ENCODE measurements at regions not wholly inside any gene's neighbourhood (a gene's known extent, or its start where the extent isn't known, plus 50 kb on each side); places are given as distances from the start of the nearest gene placed in this dataset.

DNA sequence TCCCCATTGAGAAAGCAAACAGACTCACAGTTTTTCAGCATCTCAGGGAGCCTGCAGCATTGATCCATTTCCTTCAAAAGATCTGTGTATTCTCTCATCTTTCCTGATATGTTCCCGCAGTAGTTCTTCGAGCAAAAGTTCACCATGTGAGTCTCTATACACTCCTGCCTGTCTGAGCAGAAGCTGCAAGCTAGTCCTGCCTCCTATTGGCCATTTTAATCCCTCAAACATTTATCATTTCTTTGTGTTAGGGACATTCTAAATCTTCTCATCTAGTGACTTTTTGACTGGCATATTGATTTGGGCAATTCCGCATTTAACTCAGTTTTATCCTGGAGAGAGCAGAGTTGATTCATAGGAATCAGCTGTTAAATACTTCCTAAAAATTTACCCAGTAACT, 660.4 kb upstream of the KLF12 start:
- no peaks in the 10 kb centered on the region for H3K36me3 ChIP-seq
- no peak for DNase-seq
- no peaks in the 10 kb centered on the region for H3K9me3 ChIP-seq (ENCODE audit: severe bottlenecking)
- no peaks in the 10 kb centered on the region for H3K27me3 ChIP-seq (ENCODE audit: insufficient read depth, low read depth, severe bottlenecking)
- H3K27ac ChIP-seq = no peak overlapping the region
- TF ChIP-seq, protein P1, sequence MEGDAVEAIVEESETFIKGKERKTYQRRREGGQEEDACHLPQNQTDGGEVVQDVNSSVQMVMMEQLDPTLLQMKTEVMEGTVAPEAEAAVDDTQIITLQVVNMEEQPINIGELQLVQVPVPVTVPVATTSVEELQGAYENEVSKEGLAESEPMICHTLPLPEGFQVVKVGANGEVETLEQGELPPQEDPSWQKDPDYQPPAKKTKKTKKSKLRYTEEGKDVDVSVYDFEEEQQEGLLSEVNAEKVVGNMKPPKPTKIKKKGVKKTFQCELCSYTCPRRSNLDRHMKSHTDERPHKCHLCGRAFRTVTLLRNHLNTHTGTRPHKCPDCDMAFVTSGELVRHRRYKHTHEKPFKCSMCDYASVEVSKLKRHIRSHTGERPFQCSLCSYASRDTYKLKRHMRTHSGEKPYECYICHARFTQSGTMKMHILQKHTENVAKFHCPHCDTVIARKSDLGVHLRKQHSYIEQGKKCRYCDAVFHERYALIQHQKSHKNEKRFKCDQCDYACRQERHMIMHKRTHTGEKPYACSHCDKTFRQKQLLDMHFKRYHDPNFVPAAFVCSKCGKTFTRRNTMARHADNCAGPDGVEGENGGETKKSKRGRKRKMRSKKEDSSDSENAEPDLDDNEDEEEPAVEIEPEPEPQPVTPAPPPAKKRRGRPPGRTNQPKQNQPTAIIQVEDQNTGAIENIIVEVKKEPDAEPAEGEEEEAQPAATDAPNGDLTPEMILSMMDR (IDR thresholded peaks at IDR 0.05; ENCODE audit: low read depth, low read length) = peak; percentile 9; the same call in 1 of the 2 replicates
- no peak overlapping the region for H3K4me3 ChIP-seq (ENCODE audit: low read depth, low read length)

DNA sequence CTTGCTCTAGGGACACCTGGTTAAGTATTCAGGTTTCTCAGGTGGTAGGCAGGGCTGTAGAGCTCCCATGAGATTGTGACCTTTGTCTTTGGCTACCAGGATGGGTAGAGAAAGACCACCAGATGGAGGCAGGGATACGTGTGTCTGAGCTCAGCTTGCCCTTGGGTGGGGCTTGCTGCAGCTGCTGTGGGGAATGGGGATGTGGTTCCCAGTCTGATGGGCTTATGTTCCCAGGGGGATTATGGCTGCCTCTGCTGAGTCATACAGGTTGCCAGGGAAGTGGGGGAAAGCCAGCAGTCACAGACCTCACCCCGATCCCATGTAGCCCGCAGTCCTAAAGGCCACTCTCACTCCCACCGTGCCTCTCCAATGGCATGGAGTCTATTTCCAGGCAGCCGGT, 659.9 kb upstream of the KLF12 start:
- Histone ChIP-seq H3K36me3 (no peaks in the 10 kb centered on the region), H3K27me3 (ENCODE audit: insufficient read depth, low read depth, severe bottlenecking) (no peaks in the 10 kb centered on the region), H3K9me3 (ENCODE audit: severe bottlenecking) (no peaks in the 10 kb centered on the region), H3K4me3 (ENCODE audit: low read depth, low read length) (no peak overlapping the region), H3K27ac (no peak overlapping the region)
- TF ChIP-seq, protein P1 (IDR thresholded peaks at IDR 0.05; ENCODE audit: low read depth, low read length) = no peak
- DNase-seq = peak; percentile 10

DNA sequence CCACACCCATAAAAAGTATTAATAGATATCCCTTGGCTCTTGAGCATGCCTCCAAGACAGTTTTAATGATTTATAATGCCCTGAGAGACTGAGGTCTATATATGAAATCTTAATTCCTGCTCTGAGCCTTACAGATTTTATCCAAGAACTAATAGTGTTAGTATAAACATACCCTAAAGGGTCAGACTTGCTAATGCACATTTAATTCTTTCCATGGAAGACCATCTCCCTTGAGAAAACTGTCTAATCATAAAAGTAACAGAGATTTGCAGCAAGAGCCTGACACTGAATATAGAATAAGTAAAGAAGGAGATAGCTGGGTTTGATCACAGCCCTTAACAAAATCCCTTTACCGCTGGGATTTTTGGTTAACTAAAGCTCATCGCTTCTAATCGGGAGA, 650.8 kb upstream of the KLF12 start:
- Histone ChIP-seq H3K27ac (no peak overlapping the region), H3K9me3 (ENCODE audit: severe bottlenecking) (no peaks in the 10 kb centered on the region), H3K4me3 (ENCODE audit: low read depth, low read length) (no peak overlapping the region), H3K36me3 (no peaks in the 10 kb centered on the region), H3K27me3 (ENCODE audit: insufficient read depth, low read depth, severe bottlenecking) (no peaks in the 10 kb centered on the region)
- TF ChIP-seq, protein P1 (IDR thresholded peaks at IDR 0.05; ENCODE audit: low read depth, low read length) = no peak
- no peak for DNase-seq

DNA sequence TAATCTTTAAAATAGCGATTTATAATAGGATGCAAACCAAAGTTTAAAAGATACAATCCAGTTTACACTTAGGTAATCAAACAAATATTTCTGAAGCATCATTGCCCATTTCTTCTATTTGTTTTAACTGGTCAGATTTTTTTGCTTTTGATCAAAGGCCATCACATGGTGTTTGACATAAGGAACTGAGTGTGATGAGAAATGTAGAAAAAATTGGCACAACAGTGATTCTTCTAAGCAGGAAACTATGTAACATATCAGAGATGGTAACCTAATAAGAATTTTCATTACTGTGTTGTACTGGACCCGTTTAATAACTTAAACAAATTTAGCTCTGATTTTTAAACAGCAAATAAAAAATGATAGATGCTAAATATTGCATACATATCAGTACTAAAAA, 644.7 kb upstream of the KLF12 start:
- DNase-seq = no peak

DNA sequence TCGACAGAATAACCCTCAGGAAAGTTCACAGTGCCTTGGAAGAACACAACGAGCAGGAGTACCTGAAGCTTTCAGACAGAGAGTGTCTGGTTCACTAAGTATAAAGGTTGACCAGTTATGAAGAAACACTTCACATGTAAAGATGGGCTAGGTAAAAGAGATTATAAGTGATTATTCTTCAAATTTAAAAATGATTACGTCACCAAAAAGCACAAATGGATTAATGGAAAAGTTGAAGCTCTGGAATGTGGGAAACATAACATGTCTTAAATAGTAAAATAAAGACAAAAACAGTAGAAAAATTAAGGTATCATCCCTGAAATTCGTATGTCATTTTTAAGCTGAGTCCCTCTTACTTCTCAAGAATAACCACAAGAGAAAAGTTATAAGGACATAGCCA, 643.9 kb upstream of the KLF12 start:
- Histone ChIP-seq H3K27ac (no peak overlapping the region), H3K4me3 (ENCODE audit: low read depth, low read length) (no peak overlapping the region), H3K9me3 (ENCODE audit: severe bottlenecking) (no peaks in the 10 kb centered on the region), H3K27me3 (ENCODE audit: insufficient read depth, low read depth, severe bottlenecking) (no peaks in the 10 kb centered on the region), H3K36me3 (no peaks in the 10 kb centered on the region)
- DNase-seq = no peak
- TF ChIP-seq, protein P1 (IDR thresholded peaks at IDR 0.05; ENCODE audit: low read depth, low read length) = no peak

More for the DNA sequence above, 644.7 kb upstream of the KLF12 start:
- TF ChIP-seq, protein P1 (IDR thresholded peaks at IDR 0.05; ENCODE audit: low read depth, low read length) = no peak
- Histone ChIP-seq H3K9me3 (ENCODE audit: severe bottlenecking) (no peaks in the 10 kb centered on the region), H3K36me3 (no peaks in the 10 kb centered on the region), H3K27ac (no peak overlapping the region), H3K27me3 (ENCODE audit: insufficient read depth, low read depth, severe bottlenecking) (no peaks in the 10 kb centered on the region), H3K4me3 (ENCODE audit: low read depth, low read length) (no peak overlapping the region)

DNA sequence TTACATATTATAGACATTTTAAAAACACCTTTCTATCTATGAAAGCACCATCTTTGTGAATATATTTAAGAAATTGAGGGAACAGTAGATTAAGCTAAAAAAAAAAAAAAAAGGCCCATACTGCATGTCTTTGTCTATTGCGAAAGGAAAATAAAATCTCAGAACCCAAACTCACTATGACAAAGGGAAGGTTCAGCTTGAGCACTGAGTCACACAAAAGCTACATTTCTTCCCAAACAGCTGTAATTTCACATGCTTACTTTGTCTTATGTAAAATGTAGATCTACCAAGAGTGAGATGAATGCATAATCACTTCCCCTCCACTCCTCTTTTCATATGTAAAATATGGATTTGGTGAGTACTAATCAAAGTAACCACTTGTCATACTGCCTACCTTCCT, 640.1 kb upstream of the KLF12 start:
- no peak overlapping the region for H3K27ac ChIP-seq
- TF ChIP-seq, protein P1 (IDR thresholded peaks at IDR 0.05; ENCODE audit: low read depth, low read length) = no peak
- no peaks in the 10 kb centered on the region for H3K27me3 ChIP-seq (ENCODE audit: insufficient read depth, low read depth, severe bottlenecking)

More for the DNA sequence above, 640.1 kb upstream of the KLF12 start:
- no peak for DNase-seq
- Histone ChIP-seq H3K36me3 (no peaks in the 10 kb centered on the region), H3K4me3 (ENCODE audit: low read depth, low read length) (no peak overlapping the region), H3K9me3 (ENCODE audit: severe bottlenecking) (no peaks in the 10 kb centered on the region)

Measured in WERI-Rb-1 (cell line).